Activated CD4-positive, alpha-beta T cell treated with anti-CD3 and anti-CD28 coated beads, Interleukin-2, amount 10 ng/mL, durations not matched to agents 7 days and 5 days (primary cell): ENCODE measurements at regions not wholly inside any gene's neighbourhood (a gene's known extent, or its start where the extent isn't known, plus 50 kb on each side); places are given as distances from the start of the nearest gene placed in this dataset.

Source experiments
- CTCF ChIA-PET: fragments of 350-600 bp; sonication (Branson Sonifier 250); formaldehyde crosslinking; loops from one replicate; lab custom pipeline; 2021; ENCODE audit warnings: antibody characterized with exemption; lab: Charles Lee
- POLR2A ChIA-PET: fragments of 350-600 bp; sonication (Branson Sonifier 250); formaldehyde crosslinking; loops from one replicate; lab custom pipeline; 2021; ENCODE audit warnings: antibody characterized with exemption; lab: Charles Lee
- DNase-seq: peaks from one replicate; pipeline ENCODE4 v3.0.0-alpha.2; 2020
- H3K27ac Mint-ChIP-seq: one replicate; pipeline ENCODE4 v1.8.0; 2021; ENCODE audit warnings: mild to moderate bottlenecking, moderate library complexity, mixed read lengths
- H3K27me3 Mint-ChIP-seq: one replicate; pipeline ENCODE4 v1.8.0; 2021; ENCODE audit warnings: mixed read lengths
- H3K36me3 Mint-ChIP-seq: one replicate; pipeline ENCODE4 v1.8.0; 2021; ENCODE audit warnings: low read depth, mixed read lengths
- H3K4me1 Mint-ChIP-seq: one replicate; pipeline ENCODE4 v1.8.0; 2021; ENCODE audit warnings: mixed read lengths
- H3K4me3 Mint-ChIP-seq: one replicate; pipeline ENCODE4 v1.8.0; 2021; ENCODE audit warnings: mild to moderate bottlenecking, moderate library complexity, mixed read lengths
- H3K9me3 Mint-ChIP-seq: one replicate; pipeline ENCODE4 v1.8.0; 2021; ENCODE audit warnings: mixed read lengths

DNA sequence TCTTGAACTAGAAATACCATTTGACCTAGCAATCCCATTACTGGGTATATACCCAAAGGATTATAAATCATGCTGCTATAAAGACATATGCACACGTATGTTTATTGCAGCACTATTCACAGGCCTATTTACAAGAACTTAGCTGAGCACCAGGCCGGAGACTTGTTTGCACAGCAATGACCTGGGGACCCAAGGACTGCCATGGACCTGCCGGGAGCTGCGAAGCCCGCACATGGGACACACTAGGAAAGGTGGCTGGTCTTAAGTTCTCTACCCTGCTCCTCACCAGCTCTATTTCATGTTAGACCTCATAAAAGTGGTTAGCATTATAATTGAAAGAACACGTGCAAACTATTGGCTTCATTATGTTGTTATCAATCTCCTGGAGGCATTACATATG lies 70.4 kb upstream of the CST7 start:
- CTCF ChIA-PET: no interaction called here
- Mint-ChIP-seq H3K9me3 (peaks cover 4% of the 10 kb centered on the region), H3K27me3 (peaks cover 9% of the 10 kb centered on the region), H3K27ac (no peak overlapping the region), H3K36me3 (no peaks in the 10 kb centered on the region), H3K4me1 (no peaks in the 10 kb centered on the region), H3K4me3 (no peak overlapping the region)
- POLR2A ChIA-PET: no interaction called here
- no peak for DNase-seq

DNA sequence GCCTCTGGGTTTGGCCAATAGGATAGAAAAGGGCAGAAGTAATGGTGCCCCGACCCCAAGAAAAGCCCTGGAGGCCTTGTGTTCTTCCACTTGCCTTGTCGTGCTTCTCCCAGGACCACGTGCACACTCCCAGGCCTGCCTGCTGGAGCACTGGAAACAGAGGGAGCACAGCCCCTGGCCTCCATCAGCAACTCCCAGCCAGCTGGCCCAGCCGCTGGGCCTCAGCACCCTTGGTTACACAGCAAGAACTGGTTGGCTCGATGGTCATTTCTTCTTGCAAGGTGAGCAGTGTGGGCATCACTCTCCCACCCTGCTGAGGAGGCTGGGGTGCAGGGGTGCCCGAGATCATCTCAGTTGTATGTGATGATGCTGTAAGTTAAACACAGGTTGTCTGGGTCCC lies 69.2 kb upstream of the CST7 start:
- no peak overlapping the region for H3K4me3 Mint-ChIP-seq

GRCh38 chr20:24880356-24880755 lies 68.7 kb upstream of the CST7 start:
- DNase-seq: no peak
- Mint-ChIP-seq H3K4me3 (no peak overlapping the region), H3K9me3 (peaks cover 7% of the 10 kb centered on the region), H3K27me3 (peaks cover 16% of the 10 kb centered on the region), H3K36me3 (no peaks in the 10 kb centered on the region), H3K27ac (no peak overlapping the region), H3K4me1 (no peaks in the 10 kb centered on the region)
- CTCF ChIA-PET: no interaction called here
- POLR2A ChIA-PET: no interaction called here

More for the DNA sequence above, 69.2 kb upstream of the CST7 start:
- no peak for DNase-seq
- ChIA-PET CTCF (no interaction called here), POLR2A (no interaction called here)
- no peaks in the 10 kb centered on the region for H3K36me3 Mint-ChIP-seq
- peaks cover 7% of the 10 kb centered on the region for H3K9me3 Mint-ChIP-seq
- H3K4me1 Mint-ChIP-seq: no peaks in the 10 kb centered on the region
- no peak overlapping the region for H3K27ac Mint-ChIP-seq
- H3K27me3 Mint-ChIP-seq: peaks cover 14% of the 10 kb centered on the region

- ChIA-PET POLR2A (no interaction called here), CTCF (no interaction called here)
- no peaks in the 10 kb centered on the region for H3K4me1 Mint-ChIP-seq
- H3K4me3 Mint-ChIP-seq: no peak overlapping the region
- no peak for DNase-seq
- peaks cover 24% of the 10 kb centered on the region for H3K27me3 Mint-ChIP-seq
- H3K27ac Mint-ChIP-seq: no peak overlapping the region
- H3K36me3 Mint-ChIP-seq: no peaks in the 10 kb centered on the region
- no peaks in the 10 kb centered on the region for H3K9me3 Mint-ChIP-seq
Observed at GRCh38 chr20:24890286-24890685, 58.8 kb upstream of the CST7 start.

DNA sequence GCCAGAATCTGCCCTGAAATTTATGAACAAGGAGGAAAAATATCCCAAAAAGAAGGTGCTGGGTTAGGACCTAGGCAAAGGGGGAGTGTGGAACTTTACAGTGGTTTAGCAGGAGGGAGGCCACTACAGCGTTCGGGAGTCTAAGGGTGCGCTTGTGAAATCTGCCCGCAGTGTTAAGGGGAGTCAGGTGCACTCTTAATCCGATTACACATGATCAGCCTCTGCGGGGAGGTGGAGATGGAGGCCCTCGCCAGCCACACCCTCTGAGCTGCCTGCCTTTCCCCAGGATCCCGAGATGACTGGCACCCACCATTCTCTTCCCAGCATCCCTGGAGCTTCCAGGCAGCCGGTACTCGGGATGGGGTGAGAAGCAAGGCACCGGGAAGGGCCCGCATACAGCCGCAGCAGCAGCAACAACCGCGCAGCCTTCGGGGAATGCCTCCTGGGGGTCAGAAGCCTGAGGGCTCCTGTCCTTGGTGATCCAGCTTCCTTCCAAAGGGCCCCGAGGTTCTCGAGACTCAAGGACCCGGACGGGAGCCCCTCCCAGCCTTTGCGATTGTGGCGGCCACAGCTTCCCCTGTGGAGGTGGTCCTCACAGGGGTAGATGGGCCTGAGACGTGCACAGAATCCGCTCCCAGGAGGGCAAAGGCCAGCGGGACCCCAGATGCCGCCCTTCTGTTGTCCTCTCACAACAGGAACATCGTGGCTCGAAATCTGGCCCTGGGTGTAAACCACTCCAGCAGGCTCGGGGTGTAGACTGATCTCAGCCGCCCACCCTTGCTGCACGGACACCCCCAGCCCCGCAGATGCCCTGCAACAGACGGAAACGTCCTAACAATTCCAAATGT lies 57.3 kb upstream of the CST7 start:
- no peak overlapping the region for H3K4me3 Mint-ChIP-seq
- H3K36me3 Mint-ChIP-seq: no peaks in the 10 kb centered on the region
- H3K9me3 Mint-ChIP-seq: no peaks in the 10 kb centered on the region
- ChIA-PET POLR2A (no interaction called here), CTCF (no interaction called here)
- DNase-seq: no peak
- peaks cover 12% of the 10 kb centered on the region for H3K27me3 Mint-ChIP-seq
- H3K27ac Mint-ChIP-seq: no peak overlapping the region
- H3K4me1 Mint-ChIP-seq: no peaks in the 10 kb centered on the region

DNA sequence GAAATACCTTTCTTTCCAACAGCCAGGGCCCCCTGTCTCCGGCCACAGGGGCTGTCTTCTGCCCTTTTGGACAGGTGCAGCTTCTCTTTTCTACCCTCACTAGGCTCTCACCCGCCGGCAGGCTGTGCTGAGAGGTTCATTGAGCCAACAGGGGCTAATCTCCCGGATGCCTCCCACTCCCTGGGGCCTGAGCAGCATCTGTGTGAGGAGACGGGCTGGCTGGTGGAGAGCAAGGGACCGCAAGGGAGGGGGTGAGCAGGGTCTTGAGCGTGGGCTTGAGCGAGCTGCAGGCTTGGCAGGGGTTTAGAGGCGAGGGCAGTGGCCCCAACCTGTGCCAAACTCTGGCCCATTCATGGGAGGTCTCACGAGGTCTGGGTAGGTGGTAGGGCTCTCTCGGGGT lies 56.5 kb upstream of the CST7 start:
- POLR2A ChIA-PET: no interaction called here
- H3K36me3 Mint-ChIP-seq: no peaks in the 10 kb centered on the region
- H3K9me3 Mint-ChIP-seq: no peaks in the 10 kb centered on the region
- no peak for DNase-seq
- H3K27me3 Mint-ChIP-seq: peaks cover 10% of the 10 kb centered on the region
- no peak overlapping the region for H3K27ac Mint-ChIP-seq
- H3K4me1 Mint-ChIP-seq: no peaks in the 10 kb centered on the region
- H3K4me3 Mint-ChIP-seq: no peak overlapping the region
- CTCF ChIA-PET: no interaction called here

DNA sequence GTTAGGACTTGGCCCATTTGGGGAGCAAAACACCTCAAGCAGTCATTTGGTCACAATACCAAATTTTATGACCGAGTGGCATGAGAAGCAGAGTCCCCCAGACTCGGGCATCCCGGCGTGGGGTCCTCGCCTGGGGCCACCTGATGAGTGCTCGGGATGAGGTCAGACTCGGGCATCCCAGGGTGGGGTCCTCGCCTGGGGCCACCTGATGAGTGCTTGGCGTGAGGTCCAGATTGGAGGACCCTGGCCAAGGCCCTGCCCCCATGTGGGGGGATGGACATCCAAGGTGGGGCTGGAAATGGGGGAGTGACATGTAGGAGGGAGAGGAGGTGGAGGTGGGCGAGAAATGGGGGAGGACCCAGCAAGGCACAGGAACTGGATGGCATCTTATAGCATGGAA lies 56.1 kb upstream of the CST7 start:
- Mint-ChIP-seq H3K4me1 (no peaks in the 10 kb centered on the region), H3K36me3 (no peaks in the 10 kb centered on the region), H3K9me3 (no peaks in the 10 kb centered on the region), H3K27me3 (peaks cover 7% of the 10 kb centered on the region), H3K27ac (no peak overlapping the region), H3K4me3 (no peak overlapping the region)
- ChIA-PET POLR2A (no interaction called here), CTCF (no interaction called here)
- DNase-seq: no peak

GRCh38 chr20:24894488-24894887 lies 54.6 kb upstream of the CST7 start:
- ChIA-PET POLR2A (no interaction called here), CTCF (interaction anchor here (1.3 kb wide), 1 partner anchor 9 kb away, joined by 3 read pairs; no protein-coding TSS in a partner anchor)
- H3K9me3 Mint-ChIP-seq: peaks cover 11% of the 10 kb centered on the region
- DNase-seq: no peak
- no peaks in the 10 kb centered on the region for H3K27me3 Mint-ChIP-seq
- H3K4me3 Mint-ChIP-seq: no peak overlapping the region
- H3K36me3 Mint-ChIP-seq: no peaks in the 10 kb centered on the region
- no peaks in the 10 kb centered on the region for H3K4me1 Mint-ChIP-seq
- no peak overlapping the region for H3K27ac Mint-ChIP-seq

DNA sequence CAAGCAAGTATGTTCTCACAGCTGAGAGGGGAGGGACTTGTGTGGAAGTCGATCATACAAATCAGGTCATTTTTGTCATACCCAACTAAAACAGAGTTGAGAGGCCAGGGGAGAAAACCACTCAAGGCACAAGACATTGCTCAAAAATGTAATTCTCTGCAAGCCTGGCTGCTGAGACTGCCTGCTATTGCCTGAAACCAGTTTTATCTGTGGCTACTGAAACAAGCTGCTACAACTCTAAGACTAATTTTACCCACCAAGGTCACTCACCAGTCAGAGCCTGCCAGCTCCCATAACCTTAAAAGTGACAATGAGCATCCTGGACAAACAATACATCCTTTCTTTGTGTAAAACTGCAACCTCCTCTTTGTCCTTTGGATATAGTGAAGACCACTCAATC lies 54.1 kb upstream of the CST7 start:
- no peaks in the 10 kb centered on the region for H3K4me1 Mint-ChIP-seq
- no peaks in the 10 kb centered on the region for H3K36me3 Mint-ChIP-seq
- H3K27me3 Mint-ChIP-seq: no peaks in the 10 kb centered on the region
- no peak for DNase-seq
- H3K27ac Mint-ChIP-seq: no peak overlapping the region
- POLR2A ChIA-PET: no interaction called here
- H3K4me3 Mint-ChIP-seq: no peak overlapping the region
- CTCF ChIA-PET: interaction anchor here (1.3 kb wide), 1 partner anchor 9 kb away, joined by 3 read pairs; no protein-coding TSS in a partner anchor
- peaks cover 16% of the 10 kb centered on the region for H3K9me3 Mint-ChIP-seq

DNA sequence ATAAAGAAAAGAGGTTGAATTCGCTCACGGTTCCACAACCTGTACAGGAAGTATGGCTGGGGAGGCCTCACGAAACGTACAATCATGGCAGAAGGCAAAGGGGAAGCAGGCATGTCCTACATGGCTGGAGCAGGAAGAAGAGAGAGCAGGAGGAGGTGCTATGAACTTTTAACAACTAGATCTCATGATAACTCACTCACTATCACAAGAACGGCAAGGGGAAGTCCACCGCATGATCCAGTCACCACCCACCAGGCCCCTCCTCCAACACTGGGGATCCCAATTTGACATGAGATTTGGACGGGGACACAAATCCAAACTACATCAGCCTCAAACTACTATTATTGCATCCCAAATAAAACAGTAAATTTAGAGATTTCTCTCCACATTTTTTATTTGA lies 53.6 kb upstream of the CST7 start:
- Mint-ChIP-seq H3K9me3 (peaks cover 19% of the 10 kb centered on the region), H3K36me3 (no peaks in the 10 kb centered on the region), H3K27me3 (no peaks in the 10 kb centered on the region), H3K27ac (no peak overlapping the region), H3K4me1 (no peaks in the 10 kb centered on the region), H3K4me3 (no peak overlapping the region)
- ChIA-PET POLR2A (no interaction called here), CTCF (interaction anchor here (1.3 kb wide), 1 partner anchor 10 kb away, joined by 3 read pairs; no protein-coding TSS in a partner anchor)
- no peak for DNase-seq

GRCh38 chr20:24895898-24896658 lies 53.0 kb upstream of the CST7 start:
- no peak for DNase-seq
- POLR2A ChIA-PET: no interaction called here
- CTCF ChIA-PET: no interaction called here
- no peak overlapping the region for H3K27ac Mint-ChIP-seq
- H3K4me3 Mint-ChIP-seq: no peak overlapping the region
- peaks cover 21% of the 10 kb centered on the region for H3K9me3 Mint-ChIP-seq
- H3K4me1 Mint-ChIP-seq: no peaks in the 10 kb centered on the region
- no peaks in the 10 kb centered on the region for H3K27me3 Mint-ChIP-seq
- H3K36me3 Mint-ChIP-seq: no peaks in the 10 kb centered on the region

GRCh38 chr20:24896984-24897383 lies 52.1 kb upstream of the CST7 start:
- Mint-ChIP-seq H3K27ac (no peak overlapping the region), H3K36me3 (no peaks in the 10 kb centered on the region), H3K4me3 (no peak overlapping the region), H3K4me1 (no peaks in the 10 kb centered on the region), H3K27me3 (no peaks in the 10 kb centered on the region), H3K9me3 (peaks cover 21% of the 10 kb centered on the region)
- POLR2A ChIA-PET: no interaction called here
- CTCF ChIA-PET: no interaction called here
- DNase-seq: no peak

DNA sequence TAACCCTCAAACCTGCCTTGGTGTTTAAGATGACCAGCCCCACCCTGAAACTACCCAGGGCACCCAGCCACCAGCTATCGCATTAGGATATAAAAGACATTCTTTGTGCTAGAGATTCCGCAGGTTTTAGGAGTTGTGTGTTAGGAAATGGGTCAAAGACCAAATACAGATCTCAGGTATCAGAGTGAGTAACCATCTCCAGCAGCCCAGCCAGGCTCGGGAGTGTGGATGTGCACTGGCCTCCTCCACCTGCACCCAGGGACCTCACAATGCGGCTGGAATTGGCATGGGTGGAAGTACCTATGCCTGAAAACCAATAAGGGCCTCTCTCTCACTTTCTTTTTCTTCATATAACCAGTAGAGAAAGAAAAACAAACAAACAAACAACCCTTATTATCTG lies 51.1 kb upstream of the CST7 start:
- Mint-ChIP-seq H3K27me3 (no peaks in the 10 kb centered on the region), H3K27ac (no peak overlapping the region), H3K9me3 (peaks cover 21% of the 10 kb centered on the region), H3K36me3 (no peaks in the 10 kb centered on the region), H3K4me1 (no peaks in the 10 kb centered on the region), H3K4me3 (no peak overlapping the region)
- ChIA-PET CTCF (no interaction called here), POLR2A (interaction anchor here (0.6 kb wide), 1 partner anchor 1742 kb away, joined by 3 read pairs; no protein-coding TSS in a partner anchor)
- DNase-seq: no peak
